ENCODE measurements at regions not wholly inside any gene's neighbourhood (a gene's known extent, or its start where the extent isn't known, plus 50 kb on each side); places are given as distances from the start of the nearest gene placed in this dataset.

GRCh38 chr12:3416159-3416558, 74.8 kb upstream of the PRMT8 start:
- H3K9me3 Mint-ChIP-seq, result peaks cover 12% of the 10 kb centered on the region
- H3K27ac Mint-ChIP-seq, result no peak overlapping the region
- no peaks in the 10 kb centered on the region for H3K36me3 Mint-ChIP-seq
- no peak overlapping the region for H3K4me3 Mint-ChIP-seq
- TF ChIP-seq ELF4 (CRISPR knock-in tag; IDR thresholded peaks at IDR 0.05; ENCODE audit: low read depth) (no peak), ZNF281 (CRISPR knock-in tag; IDR thresholded peaks at IDR 0.05) (no peak), MAX (CRISPR knock-in tag; IDR thresholded peaks at IDR 0.05) (no peak), ZNF671 (CRISPR knock-in tag; IDR thresholded peaks at IDR 0.05) (no peak), KAT7 (CRISPR knock-in tag; IDR thresholded peaks at IDR 0.05; ENCODE audit: borderline replicate concordance) (no peak), NR2C2 (CRISPR knock-in tag; IDR thresholded peaks at IDR 0.05) (no peak), CREM (CRISPR knock-in tag; IDR thresholded peaks at IDR 0.05) (no peak), TEAD4 (CRISPR knock-in tag; IDR thresholded peaks at IDR 0.05) (no peak), CDX4 (CRISPR knock-in tag; IDR thresholded peaks at IDR 0.05; ENCODE audit: borderline replicate concordance) (no peak), ZNF263 (CRISPR knock-in tag; IDR thresholded peaks at IDR 0.05; ENCODE audit: low read depth) (no peak), ZNF396 (CRISPR knock-in tag; IDR thresholded peaks at IDR 0.05; ENCODE audit: borderline replicate concordance) (no peak), NFE2L1 (CRISPR knock-in tag; IDR thresholded peaks at IDR 0.05) (no peak), ZSCAN18 (CRISPR knock-in tag; IDR thresholded peaks at IDR 0.05) (no peak), ZNF121 (CRISPR knock-in tag; IDR thresholded peaks at IDR 0.05) (no peak)
- ChIA-PET POLR2A (no interaction called here), CTCF (interaction anchor here (1.0 to 1.7 kb wide), 3 partner anchors 74 to 102 kb away, joined by 3 to 9 read pairs (median 3); no protein-coding TSS in a partner anchor)
- no peak for DNase-seq (ENCODE audit: low spot score)
- peak; percentile 50; the same call in 1 of the 2 replicates for ATAC-seq
- peaks cover 14% of the 10 kb centered on the region for H3K4me1 Mint-ChIP-seq
- H3K27me3 Mint-ChIP-seq (ENCODE audit: low read depth), result peaks cover 19% of the 10 kb centered on the region

- DNase-seq (ENCODE audit: low spot score), result no peak
- Mint-ChIP-seq H3K27me3 (ENCODE audit: low read depth) (peaks cover 24% of the 10 kb centered on the region), H3K36me3 (no peaks in the 10 kb centered on the region), H3K9me3 (peaks cover 12% of the 10 kb centered on the region), H3K27ac (no peak overlapping the region), H3K4me3 (no peak overlapping the region), H3K4me1 (peaks cover 19% of the 10 kb centered on the region)
- ChIA-PET CTCF (interaction anchor here (1.0 to 1.7 kb wide), 4 partner anchors 75 to 116 kb away, joined by 3 to 9 read pairs (median 3); no protein-coding TSS in a partner anchor), POLR2A (no interaction called here)
- TF ChIP-seq FOXK1 (CRISPR knock-in tag; IDR thresholded peaks at IDR 0.05) (no peak), PRRX2 (CRISPR knock-in tag; IDR thresholded peaks at IDR 0.05) (no peak), ELF4 (CRISPR knock-in tag; IDR thresholded peaks at IDR 0.05; ENCODE audit: low read depth) (no peak), FOXP4 (CRISPR knock-in tag; IDR thresholded peaks at IDR 0.05) (no peak), IRF2 (CRISPR knock-in tag; IDR thresholded peaks at IDR 0.05; ENCODE audit: borderline replicate concordance, low read depth) (no peak), ZNF232 (CRISPR knock-in tag; IDR thresholded peaks at IDR 0.05) (no peak), EMX1 (CRISPR knock-in tag; IDR thresholded peaks at IDR 0.05) (no peak), ESRRA (CRISPR knock-in tag; IDR thresholded peaks at IDR 0.05; ENCODE audit: borderline replicate concordance) (no peak), RELA (CRISPR knock-in tag; IDR thresholded peaks at IDR 0.05; ENCODE audit: borderline replicate concordance) (no peak), MXD4 (CRISPR knock-in tag; IDR thresholded peaks at IDR 0.05; ENCODE audit: borderline replicate concordance) (no peak), ZNF416 (CRISPR knock-in tag; IDR thresholded peaks at IDR 0.05) (no peak), RORB (CRISPR knock-in tag; IDR thresholded peaks at IDR 0.05) (no peak), ZNF671 (CRISPR knock-in tag; IDR thresholded peaks at IDR 0.05) (no peak), ZSCAN18 (CRISPR knock-in tag; IDR thresholded peaks at IDR 0.05) (no peak), SOX15 (CRISPR knock-in tag; IDR thresholded peaks at IDR 0.05) (no peak), MAX (CRISPR knock-in tag; IDR thresholded peaks at IDR 0.05) (no peak)
- no peak for ATAC-seq
Measured at GRCh38 chr12:3416670-3417069, 74.3 kb upstream of the PRMT8 start.

All from WTC11 (cell line).